Occipital lobe (tissue), 1 donor: ENCODE measurements at regions not wholly inside any gene's neighbourhood (a gene's known extent, or its start where the extent isn't known, plus 50 kb on each side); places are given as distances from the start of the nearest gene placed in this dataset.

Source experiments
- DNase-seq: peaks from one replicate; lab custom pipeline; 2025; lab: John Stamatoyannopoulos, UW

DNA sequence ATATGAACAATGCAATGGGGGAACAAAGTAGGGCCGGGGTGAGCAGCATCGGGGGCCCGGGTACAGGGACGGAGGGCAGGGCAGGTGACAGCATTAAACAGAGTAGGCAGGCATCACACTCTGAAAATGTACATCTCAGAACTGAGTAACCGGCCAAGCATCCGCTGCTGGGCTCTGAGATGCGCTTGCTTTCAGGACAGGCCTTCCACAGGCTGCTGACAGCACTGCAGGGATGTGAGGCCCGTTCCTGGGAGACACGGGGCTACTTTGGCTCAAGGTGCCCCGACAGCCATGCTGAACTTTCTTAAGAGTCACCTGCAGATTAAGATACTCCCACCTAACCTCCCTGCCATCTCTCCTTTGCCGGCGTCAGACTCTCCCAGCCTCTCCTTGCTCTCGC, 64.3 kb upstream of the FGFR2 start:
- DNase-seq, result no peak

DNA sequence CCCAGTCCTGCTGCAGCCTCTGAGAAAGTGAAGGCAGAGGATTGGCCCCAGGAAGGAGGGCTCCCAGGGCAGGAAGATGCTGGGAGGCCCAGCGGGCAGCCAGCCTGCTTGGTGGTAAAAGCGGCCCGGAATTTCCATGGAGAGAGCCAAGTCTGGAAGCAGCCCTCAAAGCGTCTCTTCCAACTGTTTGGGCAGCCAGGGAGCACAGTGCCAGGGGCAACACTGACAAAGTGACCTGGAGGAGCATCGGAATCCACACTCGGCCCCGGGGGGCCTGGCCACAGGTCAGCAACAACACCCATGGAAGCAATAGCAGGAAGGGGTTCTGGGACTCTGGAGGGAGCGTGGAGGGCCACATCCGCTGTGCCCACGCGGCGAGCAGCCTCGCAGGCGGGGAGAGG, 63.2 kb upstream of the FGFR2 start:
- no peak for DNase-seq

DNA sequence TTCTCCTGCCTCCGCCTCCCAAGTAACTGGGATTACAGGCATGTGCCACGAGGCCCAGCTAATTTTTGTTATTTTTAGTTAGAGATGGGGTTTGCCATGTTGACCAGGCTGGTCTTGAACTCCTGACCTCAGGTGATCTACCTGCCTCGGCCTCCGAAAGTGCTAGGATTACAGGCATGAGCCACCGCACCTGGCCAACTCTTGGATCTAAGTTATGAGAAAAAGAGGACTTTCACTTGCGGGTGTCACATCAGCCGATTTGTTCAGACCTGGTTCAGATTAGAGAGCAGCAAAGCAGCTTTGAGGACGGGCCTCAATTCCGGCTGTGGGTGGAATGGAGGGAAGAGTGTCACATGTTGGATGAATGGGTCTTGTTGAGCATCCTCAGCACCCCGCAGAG, 61.0 kb upstream of the FGFR2 start:
- DNase-seq, result no peak

DNA sequence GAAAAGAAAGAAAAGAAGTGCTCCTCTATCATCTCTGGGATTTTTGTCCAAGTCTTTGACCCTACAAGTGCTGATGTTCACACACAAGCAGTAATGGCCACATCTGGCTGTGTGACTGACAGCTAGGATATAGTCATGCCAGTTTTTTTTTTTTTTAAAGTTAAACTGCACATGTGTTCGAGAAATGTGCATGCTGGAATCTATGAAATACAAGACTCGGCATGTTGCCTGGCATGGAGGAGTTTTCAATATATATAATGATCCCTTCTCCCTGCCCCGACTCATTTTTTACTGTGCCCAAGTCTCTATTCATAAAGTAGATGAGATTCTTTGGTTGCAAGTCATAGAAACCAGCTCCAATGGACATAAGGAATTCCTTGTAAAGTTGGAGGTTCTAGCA, 60.4 kb upstream of the FGFR2 start:
- DNase-seq, result no peak

DNA sequence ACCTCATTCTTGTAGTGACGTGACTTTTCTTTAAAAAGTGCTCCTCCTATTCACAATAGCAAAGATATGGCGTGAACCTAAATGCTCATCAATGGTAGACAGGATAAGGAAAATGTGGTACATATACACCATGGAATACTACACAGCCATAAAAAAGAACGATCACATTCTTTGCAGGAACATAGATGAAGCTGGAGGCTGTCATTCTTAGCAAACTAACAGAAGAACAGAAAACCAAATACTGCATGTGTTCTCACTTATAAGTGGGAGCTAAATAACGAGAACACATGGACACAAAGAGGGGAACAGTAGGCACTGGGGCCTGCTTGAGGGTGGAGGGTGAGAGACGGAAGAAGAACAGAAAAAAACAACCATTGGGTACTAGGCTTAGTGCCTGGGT, 59.9 kb upstream of the FGFR2 start:
- no peak for DNase-seq

DNA sequence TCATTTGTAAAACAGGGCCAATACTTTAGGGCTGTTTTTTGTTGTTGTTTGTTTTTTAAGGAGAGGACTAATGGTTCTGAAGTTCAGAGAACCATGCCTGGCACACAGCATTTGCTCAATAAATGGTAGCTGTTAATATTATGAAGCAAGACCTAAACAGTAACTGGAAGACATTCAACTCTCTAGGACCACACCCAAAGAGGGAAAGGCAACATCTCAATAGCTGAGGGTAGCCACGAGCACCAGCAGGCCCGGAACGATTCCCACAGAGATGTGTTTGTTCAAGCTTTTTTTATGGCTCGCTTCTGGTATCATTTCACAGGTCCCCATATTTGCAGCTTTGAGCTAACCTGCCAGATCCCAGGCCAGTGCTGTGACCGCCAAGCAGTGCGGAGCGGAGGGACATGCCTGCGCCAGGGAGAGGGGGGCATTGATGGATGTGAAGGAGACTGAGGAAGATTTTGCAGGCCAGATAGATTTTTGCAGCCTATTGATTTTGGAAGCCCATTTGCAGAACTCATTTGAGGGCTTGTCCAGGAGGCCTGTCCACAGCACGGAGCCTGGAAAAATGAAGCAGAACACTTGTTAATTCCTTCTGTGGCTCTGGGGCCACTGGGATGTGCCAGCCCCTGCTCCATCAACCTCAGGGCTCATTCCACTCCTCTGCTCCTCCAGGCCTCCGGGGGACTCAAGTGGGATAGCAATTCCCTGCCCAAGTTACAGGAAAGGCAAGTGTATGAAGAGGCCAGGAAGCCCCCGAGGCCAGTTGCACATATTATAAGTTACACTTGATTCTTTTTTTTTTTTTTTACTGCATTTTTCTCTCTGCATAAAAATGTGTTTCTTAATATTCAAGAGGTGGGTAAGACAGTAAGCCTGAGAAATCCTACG, 57.3 kb upstream of the FGFR2 start:
- no peak for DNase-seq

DNA sequence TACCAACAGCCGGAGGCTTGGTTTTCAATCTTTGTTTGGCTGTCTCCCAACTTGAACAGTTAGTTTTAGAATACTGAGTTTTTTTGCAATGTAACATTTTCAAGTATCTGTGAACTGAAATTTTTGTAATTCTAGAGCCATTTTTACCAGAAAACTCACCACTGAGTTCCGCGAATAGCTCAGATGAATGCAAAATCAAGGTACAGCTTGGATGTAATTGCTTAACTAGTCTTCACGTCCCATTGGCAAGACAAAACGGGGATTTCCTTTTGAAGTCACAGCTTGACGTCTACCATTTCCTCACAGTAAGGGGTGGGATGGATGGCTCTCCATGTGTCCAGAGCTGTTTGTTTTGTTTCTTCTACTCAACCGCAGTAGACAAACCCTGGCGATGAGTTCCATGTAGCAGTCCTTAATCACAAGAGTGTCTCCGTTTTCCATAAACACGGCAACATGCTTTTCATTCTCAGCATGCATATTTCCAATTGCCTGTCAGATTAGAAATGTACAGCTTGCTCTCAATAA, 55.8 kb upstream of the FGFR2 start:
- no peak for DNase-seq

DNA sequence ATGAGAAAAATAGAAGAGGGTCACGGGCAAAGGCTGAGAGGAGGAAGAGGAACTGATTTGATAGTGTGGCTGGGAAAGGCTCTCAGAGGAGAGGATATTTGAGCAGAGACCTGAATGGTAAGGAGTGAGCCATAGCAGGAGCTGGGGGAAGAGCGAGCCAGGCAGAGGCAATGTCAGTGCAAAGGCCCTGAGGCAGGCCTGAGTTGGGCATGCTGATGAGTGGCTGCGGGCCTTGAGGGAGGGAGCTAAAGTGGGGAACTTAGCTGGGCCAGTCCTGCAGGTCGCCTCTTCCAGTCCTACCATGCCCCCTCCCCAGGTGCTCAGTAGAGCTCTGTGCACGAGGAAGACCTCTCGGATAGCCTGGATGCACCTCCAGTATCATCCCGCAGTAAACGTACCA, 55.4 kb upstream of the FGFR2 start:
- DNase-seq, result no peak

DNA sequence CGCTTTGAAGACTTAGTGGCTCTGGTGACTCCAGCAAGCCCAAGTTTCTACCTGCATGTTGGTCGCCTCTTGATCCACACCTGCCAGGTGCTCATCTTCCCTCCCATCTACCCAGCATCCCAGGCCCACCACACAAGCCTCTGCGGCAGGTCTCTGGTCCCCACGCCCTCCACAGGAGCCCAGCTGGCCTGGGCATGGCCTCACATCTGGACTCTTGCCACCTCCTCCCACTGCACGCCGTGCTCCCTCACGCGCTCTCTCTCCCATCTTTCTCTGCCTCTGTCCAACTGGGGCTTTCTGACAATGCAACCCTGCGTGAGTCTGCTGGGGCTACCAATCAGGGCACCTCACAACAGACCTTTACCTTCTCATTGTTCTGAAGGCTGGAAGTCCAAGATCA, 50.2 kb upstream of the FGFR2 start:
- no peak for DNase-seq

DNA sequence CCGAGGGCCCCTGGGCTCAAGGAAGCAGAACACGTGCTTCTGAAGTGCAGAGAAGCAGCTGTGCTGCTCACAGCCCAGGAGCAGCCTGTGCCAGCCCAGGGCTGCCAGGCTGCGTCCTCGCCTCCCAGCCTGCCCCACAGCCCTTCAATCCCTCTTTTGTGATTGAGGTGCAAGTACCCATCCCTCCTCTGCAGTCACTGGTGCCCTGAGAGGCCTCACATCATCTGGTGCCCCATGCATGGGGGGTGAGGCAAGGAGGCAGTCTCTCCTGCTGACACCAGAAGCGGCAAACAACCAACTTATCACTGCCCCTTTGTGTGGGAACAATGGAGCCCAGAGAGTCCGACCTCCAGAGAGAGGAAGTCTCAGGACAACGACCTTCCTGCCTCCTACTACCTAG, 49.8 kb upstream of the FGFR2 start:
- DNase-seq, result peak; percentile 48
